Keratinocyte (primary cell): ENCODE measurements at regions not wholly inside any gene's neighbourhood (a gene's known extent, or its start where the extent isn't known, plus 50 kb on each side); places are given as distances from the start of the nearest gene placed in this dataset.
A peak's percentile ranks its signal among the peaks of the same experiment; 100 is the strongest.

Experiments
- DNase-seq: peaks from one replicate; pipeline ENCODE4 v3.0.0-alpha.2; 2011; ENCODE audit warnings: low read depth, missing footprints, low spot score
- FAIRE-seq: peaks from 2 replicates; lab custom pipeline; 2011; peaks lifted over from hg19 to GRCh38; lab: Jason Lieb, UNC
- H2AFZ ChIP-seq: 2 replicates; pipeline ENCODE4 v1.6.0; 2012; ENCODE audit warnings: low read length, control low read depth, inconsistent platforms; ENCODE audit not compliant: control insufficient read depth
- H3K27ac ChIP-seq: 2 replicates; pipeline ENCODE4 v1.5.1; 2011; ENCODE audit warnings: low read length; ENCODE audit not compliant: control insufficient read depth, insufficient read depth
- H3K27me3 ChIP-seq: 3 replicates; pipeline ENCODE4 v1.6.0; 2011; ENCODE audit warnings: low read length; ENCODE audit not compliant: control insufficient read depth, insufficient read depth; ENCODE audit errors: extremely low read depth
- H3K36me3 ChIP-seq, 2 experiments: 2 replicates in 1 of 2; 3 replicates in 1 of 2; pipeline ENCODE4 v1.5.1; 2011; ENCODE audit warnings: low read length in 2 of 2, mild to moderate bottlenecking in 1 of 2; ENCODE audit not compliant: control insufficient read depth in 2 of 2, insufficient read depth in 2 of 2; ENCODE audit errors: extremely low read depth in 1 of 2
- H3K4me1 ChIP-seq: 3 replicates; pipeline ENCODE4 v1.5.1; 2011; ENCODE audit warnings: low read length; ENCODE audit not compliant: control insufficient read depth, insufficient read depth; ENCODE audit errors: extremely low read depth
- H3K4me2 ChIP-seq: 3 replicates; pipeline ENCODE4 v1.6.0; 2011; ENCODE audit warnings: low read depth, low read length; ENCODE audit not compliant: control insufficient read depth, insufficient read depth; ENCODE audit errors: extremely low read depth
- H3K4me3 ChIP-seq, 3 experiments: fragments of 200-600 bp in 1 of 3; sonication (generic) in 1 of 3; 2 replicates in 2 of 3; 3 replicates in 1 of 3; pipeline ENCODE4 v1.5.1; 2011 to 2016; ENCODE audit warnings: low read length in 3 of 3, mild to moderate bottlenecking in 3 of 3, control low read depth in 2 of 3, inconsistent platforms in 1 of 3, low read depth in 1 of 3, mixed read lengths in 1 of 3, mixed run types in 1 of 3, moderate library complexity in 1 of 3; ENCODE audit not compliant: control insufficient read depth in 2 of 3, insufficient read depth in 2 of 3; ENCODE audit errors: extremely low read depth in 1 of 3
- H3K79me2 ChIP-seq: 2 replicates; pipeline ENCODE4 v1.6.0; 2012; ENCODE audit warnings: low read length; ENCODE audit not compliant: control insufficient read depth, insufficient read depth
- H3K9ac ChIP-seq: 3 replicates; pipeline ENCODE4 v1.6.0; 2011; ENCODE audit warnings: low read length; ENCODE audit not compliant: control insufficient read depth, insufficient read depth; ENCODE audit errors: extremely low read depth
- H3K9me1 ChIP-seq: 3 replicates; pipeline ENCODE4 v1.6.0; 2011; ENCODE audit warnings: low read length; ENCODE audit not compliant: control insufficient read depth, insufficient read depth; ENCODE audit errors: extremely low read depth
- H3K9me3 ChIP-seq: 2 replicates; pipeline ENCODE4 v1.5.1; 2012; ENCODE audit warnings: low read depth, low read length; ENCODE audit not compliant: control insufficient read depth
- H4K20me1 ChIP-seq: 3 replicates; pipeline ENCODE4 v1.6.0; 2011; ENCODE audit warnings: low read length; ENCODE audit not compliant: control insufficient read depth, insufficient read depth; ENCODE audit errors: extremely low read depth
- CTCF ChIP-seq, 3 experiments: IDR thresholded peaks in 1 of 3; conservative IDR thresholded peaks in 1 of 3; optimal IDR thresholded peaks in 1 of 3; 2 replicates in 2 of 3; 3 replicates in 1 of 3; pipeline versions ENCODE3 to v1.5.1; 2011; ENCODE audit warnings: low read length in 3 of 3, mild to moderate bottlenecking in 3 of 3, moderate library complexity in 2 of 3, control low read depth in 1 of 3, inconsistent platforms in 1 of 3; ENCODE audit not compliant: insufficient read depth in 2 of 3; ENCODE audit errors: extremely low read depth in 1 of 3
- EZH2 ChIP-seq: IDR thresholded peaks from one replicate; pipeline ENCODE4 v1.6.1; 2012; ENCODE audit warnings: inconsistent platforms, mild to moderate bottlenecking, low read length, moderate library complexity
- dilution Hi-C: fragments of 300-500 bp; cut with MboI; formaldehyde crosslinking; loops from one replicate; pipeline ENCODE4 v1.7.0; 2020; ENCODE audit warnings: low sequenced_read_pairs; ENCODE audit not compliant: extremely low pct_ligation_motif_present

GRCh38 chr2:207474863-207475485, 54.8 kb upstream of the CREB1 start:
- Histone ChIP-seq H2AFZ (peak overlapping the region; percentile 7), H4K20me1 (no peaks in the 10 kb centered on the region), H3K79me2 (no peaks in the 10 kb centered on the region), H3K27ac (peak overlapping the region; percentile 5), H3K9me3 (no peaks in the 10 kb centered on the region), H3K4me3 (peak overlapping the region in 1 of 3 experiments; percentile 34), H3K4me1 (peaks cover 18% of the 10 kb centered on the region), H3K9ac (peak overlapping the region; percentile 22), H3K27me3 (no peaks in the 10 kb centered on the region), H3K9me1 (no peaks in the 10 kb centered on the region), H3K36me3 (no peaks in the 10 kb centered on the region), H3K4me2 (peak overlapping the region; percentile 67)
- dilution Hi-C loops = no loop called here
- peak; percentile 85 for FAIRE-seq
- TF ChIP-seq EZH2 (no peak), CTCF (optimal IDR thresholded peaks at IDR 0.05 in 1 of 3, IDR thresholded peaks at IDR 0.05 in 1 of 3, conservative IDR thresholded peaks at IDR 0.05 in 1 of 3; ENCODE audit: extremely low read depth in 1 of 3, insufficient read depth in 2 of 3, low read length in 3 of 3) (peak; percentile 35 to 58 (median 39))
- no peak for DNase-seq

GRCh38 chr2:207475546-207475945, 54.2 kb upstream of the CREB1 start:
- no peak overlapping the region for H3K4me3 ChIP-seq
- dilution Hi-C loops = no loop called here
- peak overlapping the region; percentile 22 for H3K9ac ChIP-seq
- peak overlapping the region; percentile 67 for H3K4me2 ChIP-seq
- no peaks in the 10 kb centered on the region for H3K79me2 ChIP-seq
- no peaks in the 10 kb centered on the region for H3K9me3 ChIP-seq
- H3K4me1 ChIP-seq = peaks cover 19% of the 10 kb centered on the region
- peak overlapping the region; percentile 5 for H3K27ac ChIP-seq
- TF ChIP-seq EZH2 (no peak), CTCF (optimal IDR thresholded peaks at IDR 0.05 in 1 of 3, IDR thresholded peaks at IDR 0.05 in 1 of 3, conservative IDR thresholded peaks at IDR 0.05 in 1 of 3; ENCODE audit: extremely low read depth in 1 of 3, insufficient read depth in 2 of 3, low read length in 3 of 3) (no peak)
- FAIRE-seq = peak; percentile 66
- DNase-seq = no peak
- H4K20me1 ChIP-seq = no peaks in the 10 kb centered on the region
- no peaks in the 10 kb centered on the region for H3K9me1 ChIP-seq
- peak overlapping the region; percentile 52 for H2AFZ ChIP-seq
- no peaks in the 10 kb centered on the region for H3K36me3 ChIP-seq
- H3K27me3 ChIP-seq = no peaks in the 10 kb centered on the region
